ENCODE measurements at regions not wholly inside any gene's neighbourhood (a gene's known extent, or its start where the extent isn't known, plus 50 kb on each side); places are given as distances from the start of the nearest gene placed in this dataset.

GRCh38 chr4:103778221-103778620 is 58.4 kb upstream of the TACR3 start:
- Histone ChIP-seq H3K27ac (no peak overlapping the region), H3K9me3 (replicated peaks in 1 of 3) (no peaks in the 10 kb centered on the region), H3K4me1 (replicated peaks in 1 of 2) (no peaks in the 10 kb centered on the region), H3K4me3 (no peak overlapping the region), H3K27me3 (no peaks in the 10 kb centered on the region), H3K36me3 (replicated peaks in 1 of 2) (no peaks in the 10 kb centered on the region)
- TF ChIP-seq, protein P1, sequence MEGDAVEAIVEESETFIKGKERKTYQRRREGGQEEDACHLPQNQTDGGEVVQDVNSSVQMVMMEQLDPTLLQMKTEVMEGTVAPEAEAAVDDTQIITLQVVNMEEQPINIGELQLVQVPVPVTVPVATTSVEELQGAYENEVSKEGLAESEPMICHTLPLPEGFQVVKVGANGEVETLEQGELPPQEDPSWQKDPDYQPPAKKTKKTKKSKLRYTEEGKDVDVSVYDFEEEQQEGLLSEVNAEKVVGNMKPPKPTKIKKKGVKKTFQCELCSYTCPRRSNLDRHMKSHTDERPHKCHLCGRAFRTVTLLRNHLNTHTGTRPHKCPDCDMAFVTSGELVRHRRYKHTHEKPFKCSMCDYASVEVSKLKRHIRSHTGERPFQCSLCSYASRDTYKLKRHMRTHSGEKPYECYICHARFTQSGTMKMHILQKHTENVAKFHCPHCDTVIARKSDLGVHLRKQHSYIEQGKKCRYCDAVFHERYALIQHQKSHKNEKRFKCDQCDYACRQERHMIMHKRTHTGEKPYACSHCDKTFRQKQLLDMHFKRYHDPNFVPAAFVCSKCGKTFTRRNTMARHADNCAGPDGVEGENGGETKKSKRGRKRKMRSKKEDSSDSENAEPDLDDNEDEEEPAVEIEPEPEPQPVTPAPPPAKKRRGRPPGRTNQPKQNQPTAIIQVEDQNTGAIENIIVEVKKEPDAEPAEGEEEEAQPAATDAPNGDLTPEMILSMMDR (IDR thresholded peaks at IDR 0.05) = no peak
- no peak for TF ChIP-seq POLR2A (IDR thresholded peaks at IDR 0.05)
- intact Hi-C loops (cut with DNase I) = no loop called here
- no peak for DNase-seq

DNA sequence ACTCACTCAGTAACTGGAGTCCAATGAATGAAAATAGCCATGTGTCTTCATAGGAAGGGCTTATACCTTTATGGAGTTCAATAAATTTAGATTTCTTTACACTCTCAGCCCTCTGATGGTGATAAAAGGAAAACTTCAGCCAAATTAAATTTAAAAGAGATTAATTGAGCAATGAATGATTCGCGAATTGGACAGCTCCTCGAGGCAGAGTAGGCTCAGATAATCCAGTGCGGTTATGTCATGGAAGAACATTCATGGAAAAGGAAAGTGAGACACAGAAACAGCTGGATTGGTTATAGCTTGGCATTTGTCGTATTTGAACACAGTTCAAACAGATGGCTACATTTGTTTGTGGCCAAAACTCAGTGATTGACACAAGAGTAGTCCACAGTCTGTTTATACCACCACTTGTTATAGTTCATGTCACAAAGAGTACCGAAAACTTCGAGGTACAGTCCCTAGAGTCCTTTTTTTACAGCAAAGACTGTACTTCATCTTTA is 54.6 kb upstream of the TACR3 start:
- Histone ChIP-seq H3K36me3 (replicated peaks in 1 of 2) (no peaks in the 10 kb centered on the region), H3K9me3 (replicated peaks in 1 of 3) (no peaks in the 10 kb centered on the region), H3K27me3 (no peaks in the 10 kb centered on the region), H3K4me1 (replicated peaks in 1 of 2) (no peaks in the 10 kb centered on the region), H3K4me3 (no peak overlapping the region), H3K27ac (no peak overlapping the region)
- intact Hi-C loops (cut with DNase I) = no loop called here
- 56 to 76% (median 60%) methylated on average over 7 of the region's 7 CpGs for WGBS, 4 donors
- no peak for DNase-seq
- TF ChIP-seq, protein P1 (IDR thresholded peaks at IDR 0.05) = no peak
- no peak for TF ChIP-seq POLR2A (IDR thresholded peaks at IDR 0.05)

- WGBS, 4 donors = 71 to 81% (median 75%) methylated on average over 2 of the region's 2 CpGs
- Histone ChIP-seq H3K4me1 (replicated peaks in 1 of 2) (no peaks in the 10 kb centered on the region), H3K4me3 (no peak overlapping the region), H3K36me3 (replicated peaks in 1 of 2) (no peaks in the 10 kb centered on the region), H3K9me3 (replicated peaks in 1 of 3) (no peaks in the 10 kb centered on the region), H3K27ac (no peak overlapping the region), H3K27me3 (no peaks in the 10 kb centered on the region)
- DNase-seq = no peak
- TF ChIP-seq, protein P1 (IDR thresholded peaks at IDR 0.05) = no peak
- no peak for TF ChIP-seq POLR2A (IDR thresholded peaks at IDR 0.05)
- intact Hi-C loops (cut with DNase I) = no loop called here
Measured at GRCh38 chr4:103773691-103774231, 54.0 kb upstream of the TACR3 start.

Small RNA genes in the stretch of these regions (small RNA-seq; reads per million reads assigned to genes)
- 0 reads per million in 2 donors for gene RNU6-635P
